T-helper 17 cell (primary cell): ENCODE measurements at regions not wholly inside any gene's neighbourhood (a gene's known extent, or its start where the extent isn't known, plus 50 kb on each side); places are given as distances from the start of the nearest gene placed in this dataset.
"Not testable (repeated sequence)": the region's sequence is repeated elsewhere in the genome, so short reads cannot be mapped to it uniquely, and the experiment has no call there.

Experiments
- ATAC-seq: fragments of 150-1000 bp; cut with Tn5 transposase; 2 replicates; pipeline ENCODE4 v1.10.0; 2021; ENCODE audit warnings: mild to moderate bottlenecking, moderate library complexity
- DNase-seq, 3 donors: peaks; one replicate each; pipeline versions ENCODE4 v3.0.0 to v3.0.0-alpha.2; 2020 to 2021
- H3K9me3 ChIP-seq: one replicate; pipeline ENCODE4 v1.7.0; 2013; ENCODE audit warnings: low read length, mild to moderate bottlenecking; ENCODE audit not compliant: control insufficient read depth, poor library complexity, severe bottlenecking
- H3K27ac Mint-ChIP-seq: one replicate; pipeline ENCODE4 v1.8.0; 2022; ENCODE audit warnings: mild to moderate bottlenecking, moderate library complexity, mixed read lengths
- H3K27me3 Mint-ChIP-seq: one replicate; pipeline ENCODE4 v1.8.0; 2022; ENCODE audit warnings: mixed read lengths
- H3K36me3 Mint-ChIP-seq: one replicate; pipeline ENCODE4 v1.8.0; 2022; ENCODE audit warnings: low read depth, mixed read lengths
- H3K4me1 Mint-ChIP-seq: one replicate; pipeline ENCODE4 v1.8.0; 2022; ENCODE audit warnings: mild to moderate bottlenecking, mixed read lengths
- H3K4me3 Mint-ChIP-seq: one replicate; pipeline ENCODE4 v1.8.0; 2022; ENCODE audit warnings: mild to moderate bottlenecking, moderate library complexity, mixed read lengths

DNA sequence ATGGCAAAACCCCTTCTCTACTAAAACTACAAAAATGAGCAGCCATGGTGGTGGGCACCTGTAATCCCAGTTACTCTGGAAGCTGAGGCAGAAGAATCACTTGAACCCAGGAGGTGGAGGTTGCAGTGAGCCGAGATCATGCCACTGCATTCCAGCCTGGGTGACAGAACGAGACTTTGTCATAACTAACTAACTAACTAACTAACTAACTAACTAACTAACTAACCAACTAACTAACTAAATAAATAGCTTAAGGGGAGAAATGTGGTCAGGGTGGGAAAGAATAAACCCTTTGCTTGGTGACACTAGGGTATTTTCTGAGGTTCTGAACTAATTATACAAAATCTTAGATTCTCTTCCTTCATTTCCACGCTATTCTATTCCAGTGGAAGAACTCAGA is 184.4 kb upstream of the MEF2C start:
- no peaks in the 10 kb centered on the region for H3K4me1 Mint-ChIP-seq
- no peak overlapping the region for H3K27ac Mint-ChIP-seq
- H3K36me3 Mint-ChIP-seq = no peaks in the 10 kb centered on the region
- ATAC-seq (no peak), DNase-seq (no peak)
- H3K4me3 Mint-ChIP-seq = no peak overlapping the region
- H3K9me3 ChIP-seq = no peaks in the 10 kb centered on the region
- H3K27me3 Mint-ChIP-seq = no peaks in the 10 kb centered on the region

DNA sequence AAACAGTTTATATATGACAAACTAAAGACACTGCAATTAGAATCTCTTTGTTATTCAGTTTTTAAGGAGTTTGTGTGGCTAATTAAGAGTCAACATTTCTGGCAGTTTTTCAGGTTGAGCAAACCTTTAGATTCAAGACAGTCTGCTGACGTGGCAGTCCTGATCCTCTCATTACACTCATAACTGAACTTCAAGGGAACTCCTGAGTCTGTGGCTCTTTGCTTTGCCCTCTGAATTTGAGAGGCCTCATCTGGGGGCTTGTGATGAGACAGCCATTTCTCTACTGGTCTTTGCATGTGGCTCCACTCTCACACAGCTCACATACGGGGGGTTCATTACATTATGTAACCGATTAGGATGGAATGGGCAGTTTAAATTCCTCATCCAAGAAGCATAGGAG is 182.9 kb upstream of the MEF2C start:
- H3K36me3 Mint-ChIP-seq = no peaks in the 10 kb centered on the region
- DNase-seq = no peak
- H3K27ac Mint-ChIP-seq = no peak overlapping the region
- no peaks in the 10 kb centered on the region for H3K4me1 Mint-ChIP-seq
- ATAC-seq = no peak
- H3K27me3 Mint-ChIP-seq = no peaks in the 10 kb centered on the region
- no peaks in the 10 kb centered on the region for H3K9me3 ChIP-seq
- H3K4me3 Mint-ChIP-seq = no peak overlapping the region

DNA sequence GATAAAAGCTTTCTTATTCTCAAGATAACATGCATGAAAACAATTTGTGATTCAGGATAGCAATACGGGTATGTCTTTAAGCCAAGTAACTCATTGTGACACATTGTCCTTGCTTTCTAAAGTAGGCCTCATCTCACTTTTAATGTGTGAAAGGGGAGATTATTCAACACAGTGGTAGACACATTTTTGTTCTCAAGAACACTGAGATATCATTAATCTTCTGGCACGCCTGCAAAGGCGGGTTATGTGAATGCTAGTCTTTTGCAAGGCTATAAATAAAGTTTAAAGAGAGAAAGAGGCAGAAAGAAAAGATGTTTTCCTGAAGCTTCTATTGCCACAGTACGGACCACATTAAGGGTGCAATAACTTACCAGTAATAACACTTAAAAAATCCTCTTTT is 181.8 kb upstream of the MEF2C start:
- H3K27me3 Mint-ChIP-seq = no peaks in the 10 kb centered on the region
- no peaks in the 10 kb centered on the region for H3K36me3 Mint-ChIP-seq
- DNase-seq (no peak), ATAC-seq (no peak)
- no peaks in the 10 kb centered on the region for H3K4me1 Mint-ChIP-seq
- H3K4me3 Mint-ChIP-seq = no peak overlapping the region
- H3K27ac Mint-ChIP-seq = no peak overlapping the region
- no peaks in the 10 kb centered on the region for H3K9me3 ChIP-seq

DNA sequence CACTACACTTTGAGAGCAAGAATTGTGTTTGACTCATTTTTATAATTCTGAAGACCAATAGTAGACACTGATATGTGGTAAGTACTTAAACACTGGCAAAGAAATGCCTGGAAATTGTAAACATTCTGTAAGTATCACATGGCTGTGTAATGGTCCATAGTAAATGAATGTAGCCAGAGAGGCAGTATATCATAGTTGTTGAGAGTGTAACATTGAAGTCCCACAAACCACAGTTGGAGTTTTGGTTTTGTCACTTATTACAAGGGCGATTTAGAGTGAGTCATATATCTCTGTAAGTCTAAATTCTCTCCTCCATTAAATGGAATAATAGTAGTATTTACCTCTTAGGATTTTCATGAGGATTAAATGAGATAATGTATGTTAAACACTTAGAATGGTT is 181.1 kb upstream of the MEF2C start:
- Mint-ChIP-seq H3K27ac (no peak overlapping the region), H3K27me3 (no peaks in the 10 kb centered on the region), H3K36me3 (no peaks in the 10 kb centered on the region), H3K4me1 (no peaks in the 10 kb centered on the region), H3K4me3 (no peak overlapping the region)
- ATAC-seq (no peak), DNase-seq (no peak)
- no peaks in the 10 kb centered on the region for H3K9me3 ChIP-seq

DNA sequence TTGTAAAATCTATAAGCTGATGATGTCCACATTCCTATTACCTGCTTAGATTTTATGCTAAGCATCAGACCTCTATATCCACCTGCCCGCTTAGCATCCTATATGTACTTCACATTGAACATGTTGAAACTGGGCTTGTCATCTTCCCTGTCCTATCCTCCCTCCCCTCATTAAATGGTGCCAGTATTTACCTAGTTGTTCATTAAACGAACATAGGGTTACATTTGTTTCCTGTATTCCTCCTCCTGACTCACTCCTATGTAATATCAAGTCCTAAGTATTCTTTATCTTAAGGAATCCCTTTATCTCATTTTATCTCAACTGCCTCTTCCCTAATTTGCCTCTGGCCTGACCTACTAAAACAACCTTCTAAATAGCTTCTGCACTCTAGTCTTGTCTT is 177.8 kb upstream of the MEF2C start:
- Mint-ChIP-seq H3K4me1 (no peaks in the 10 kb centered on the region), H3K27ac (no peak overlapping the region), H3K27me3 (no peaks in the 10 kb centered on the region), H3K36me3 (no peaks in the 10 kb centered on the region), H3K4me3 (no peak overlapping the region)
- no peaks in the 10 kb centered on the region for H3K9me3 ChIP-seq
- ATAC-seq (no peak), DNase-seq (no peak)

DNA sequence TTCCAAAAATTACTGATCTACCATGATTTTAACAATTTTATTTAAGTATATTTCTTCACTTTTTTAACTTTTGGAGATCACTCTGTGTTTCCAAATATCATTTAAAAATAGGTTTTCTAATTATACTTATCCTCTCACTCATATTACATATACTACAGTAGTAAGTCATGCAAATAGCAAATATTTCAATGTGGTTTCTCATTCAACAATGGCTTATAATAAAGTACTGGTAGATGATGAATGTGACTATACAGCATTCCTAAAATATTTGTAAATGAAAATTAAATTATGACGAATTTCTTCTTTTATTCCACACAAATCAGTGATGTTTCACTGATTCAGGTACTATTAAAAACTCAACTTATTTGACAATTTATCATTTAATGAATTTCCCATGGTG is 176.3 kb upstream of the MEF2C start:
- no peak overlapping the region for H3K27ac Mint-ChIP-seq

DNA sequence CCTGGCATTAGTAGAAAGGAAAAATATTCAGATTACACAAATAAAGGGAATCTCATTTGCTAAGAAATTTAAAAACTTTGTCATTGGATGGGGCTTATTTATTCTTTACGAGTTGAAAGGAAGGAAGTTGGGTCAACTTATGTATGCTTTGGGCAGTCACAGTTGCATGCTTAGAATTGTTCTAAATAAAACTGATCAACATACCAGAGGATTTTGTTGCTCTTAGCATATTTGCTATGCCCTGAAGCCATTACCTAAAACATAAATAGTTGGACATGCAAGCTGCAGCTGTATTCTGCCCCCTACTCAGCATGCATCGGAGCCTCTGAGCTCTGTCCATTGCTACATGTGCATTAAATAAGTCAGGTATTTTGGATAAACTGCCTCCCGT is 172.7 kb upstream of the MEF2C start:
- H3K9me3 ChIP-seq = no peaks in the 10 kb centered on the region
- Mint-ChIP-seq H3K36me3 (no peaks in the 10 kb centered on the region), H3K27me3 (no peaks in the 10 kb centered on the region), H3K27ac (no peak overlapping the region), H3K4me3 (no peak overlapping the region), H3K4me1 (no peaks in the 10 kb centered on the region)
- ATAC-seq = no peak
- DNase-seq = no peak

More for the DNA sequence above, 176.3 kb upstream of the MEF2C start:
- H3K9me3 ChIP-seq = no peaks in the 10 kb centered on the region
- Mint-ChIP-seq H3K4me1 (no peaks in the 10 kb centered on the region), H3K4me3 (no peak overlapping the region), H3K27me3 (no peaks in the 10 kb centered on the region), H3K36me3 (no peaks in the 10 kb centered on the region)
- no peak for ATAC-seq
- no peak for DNase-seq

DNA sequence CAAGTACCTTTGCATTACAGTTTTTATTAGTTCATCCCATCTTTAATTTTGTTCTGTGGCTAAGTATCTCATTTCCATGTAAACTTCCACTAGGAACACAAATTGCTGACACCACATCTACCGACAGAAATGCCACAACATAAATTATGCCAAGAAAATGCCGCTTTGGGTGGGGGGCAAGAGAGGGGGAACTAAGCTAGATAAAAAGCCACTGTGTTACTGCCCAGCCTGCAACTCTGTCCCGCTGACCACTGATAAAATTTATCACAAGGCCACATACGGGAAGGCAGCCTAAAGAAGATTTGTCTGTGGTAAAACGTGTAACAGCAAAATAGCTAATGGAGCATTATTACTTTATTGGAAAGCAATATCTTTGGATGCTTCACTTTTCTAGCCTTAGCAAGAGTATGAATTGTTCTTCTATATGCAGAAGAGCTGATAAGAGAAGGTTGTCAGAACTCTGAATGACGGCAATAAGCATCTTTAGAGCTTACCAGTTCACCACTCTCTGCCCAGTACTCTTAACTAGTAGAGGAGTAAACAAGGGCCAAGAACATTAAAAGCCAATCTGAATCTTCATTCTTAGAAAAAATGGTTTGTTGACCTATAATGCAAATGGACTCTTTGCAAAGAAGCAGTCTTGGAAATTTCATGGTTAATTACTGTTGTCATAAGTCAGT is 172.2 kb upstream of the MEF2C start:
- H3K27me3 Mint-ChIP-seq = no peaks in the 10 kb centered on the region
- no peaks in the 10 kb centered on the region for H3K36me3 Mint-ChIP-seq
- no peak for ATAC-seq
- no peaks in the 10 kb centered on the region for H3K9me3 ChIP-seq
- DNase-seq = no peak
- no peaks in the 10 kb centered on the region for H3K4me1 Mint-ChIP-seq
- no peak overlapping the region for H3K4me3 Mint-ChIP-seq
- no peak overlapping the region for H3K27ac Mint-ChIP-seq

DNA sequence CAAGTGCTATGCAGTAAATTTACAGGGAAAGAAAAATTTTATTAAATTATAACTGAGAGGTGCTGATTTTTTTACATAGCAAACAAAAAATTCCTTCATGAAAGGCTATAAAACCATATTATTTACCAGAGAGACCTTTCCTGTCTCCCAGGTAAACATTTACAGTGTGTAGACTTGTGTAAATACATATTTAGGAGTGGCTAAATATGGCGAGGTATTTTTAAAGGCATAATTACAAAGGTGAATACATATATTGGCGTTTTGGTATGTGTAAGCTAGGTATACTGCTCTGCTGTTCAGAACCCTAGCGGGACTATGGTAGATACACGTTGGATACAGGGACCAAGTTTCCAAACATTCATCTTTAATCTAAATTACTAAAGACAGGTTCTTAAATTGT is 170.6 kb upstream of the MEF2C start:
- ATAC-seq = no peak
- H3K27ac Mint-ChIP-seq = no peak overlapping the region
- no peaks in the 10 kb centered on the region for H3K9me3 ChIP-seq
- no peaks in the 10 kb centered on the region for H3K27me3 Mint-ChIP-seq
- no peak overlapping the region for H3K4me3 Mint-ChIP-seq
- no peaks in the 10 kb centered on the region for H3K36me3 Mint-ChIP-seq
- H3K4me1 Mint-ChIP-seq = no peaks in the 10 kb centered on the region
- no peak for DNase-seq

DNA sequence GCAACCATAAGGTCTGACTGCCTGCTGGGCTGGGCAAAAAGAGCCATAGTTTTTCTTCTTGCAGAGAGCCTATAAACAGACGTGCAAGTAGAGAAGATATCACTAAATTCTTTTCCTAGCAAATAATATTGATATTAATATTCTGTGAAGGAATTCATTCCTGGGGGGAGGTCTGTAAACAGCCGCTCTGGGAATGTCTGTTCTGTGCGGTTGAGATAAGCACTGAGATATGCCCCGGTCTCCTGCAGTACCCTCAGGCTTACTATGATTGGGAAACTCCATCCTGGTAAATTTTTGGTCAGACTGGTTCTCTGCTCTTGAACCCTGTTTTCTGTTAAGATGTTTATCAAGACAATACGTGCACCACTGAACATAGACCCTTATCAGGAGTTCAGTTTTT is 167.1 kb upstream of the MEF2C start:
- not testable (repeated sequence) for H3K27me3 Mint-ChIP-seq, DNase-seq, H3K4me1 Mint-ChIP-seq, H3K9me3 ChIP-seq, ATAC-seq, H3K4me3 Mint-ChIP-seq, H3K27ac Mint-ChIP-seq, H3K36me3 Mint-ChIP-seq

DNA sequence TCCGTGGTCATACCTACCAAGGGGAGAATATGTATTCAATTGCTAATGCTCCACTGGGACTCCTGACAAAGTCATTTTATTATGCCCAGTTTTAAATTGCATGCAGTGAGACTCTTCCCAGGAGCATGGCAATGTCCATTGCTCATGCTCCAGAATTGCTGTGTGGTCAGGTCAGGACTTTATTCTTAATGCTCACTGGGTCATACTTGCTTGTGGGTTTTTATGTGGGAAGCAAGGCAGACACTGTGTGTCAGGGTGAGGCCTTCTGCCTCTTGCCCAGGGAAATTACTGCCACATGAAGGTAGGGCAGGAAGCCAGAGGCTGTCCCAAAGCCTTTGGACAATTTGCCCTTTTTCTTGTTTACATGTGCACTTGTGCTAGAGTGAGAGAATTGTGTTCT is 164.6 kb upstream of the MEF2C start:
- DNase-seq = no peak
- no peak for ATAC-seq
- H3K27ac Mint-ChIP-seq = no peak overlapping the region
- no peak overlapping the region for H3K4me3 Mint-ChIP-seq
- H3K4me1 Mint-ChIP-seq = no peaks in the 10 kb centered on the region
- no peaks in the 10 kb centered on the region for H3K9me3 ChIP-seq
- H3K36me3 Mint-ChIP-seq = no peaks in the 10 kb centered on the region
- H3K27me3 Mint-ChIP-seq = no peaks in the 10 kb centered on the region

DNA sequence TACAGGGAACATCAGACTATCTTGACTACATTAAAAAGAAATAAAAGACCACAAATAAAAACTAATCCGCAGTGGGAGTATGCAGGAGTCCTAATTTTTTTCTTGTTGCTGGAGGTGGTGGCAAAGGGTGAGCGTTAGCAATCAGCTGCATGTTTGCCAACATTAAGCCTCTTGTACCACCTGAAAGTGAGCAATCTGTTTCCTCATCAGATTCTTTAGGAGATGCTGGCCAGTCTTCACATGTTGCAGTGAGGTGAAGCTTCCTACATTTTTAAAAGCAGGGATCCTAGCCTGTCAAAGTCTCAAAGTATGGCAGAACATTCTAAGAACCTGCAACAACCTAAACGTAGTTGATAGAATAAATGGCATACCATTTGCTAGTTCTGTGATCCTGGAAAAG is 162.2 kb upstream of the MEF2C start:
- Mint-ChIP-seq H3K4me1 (no peaks in the 10 kb centered on the region), H3K27ac (no peak overlapping the region), H3K27me3 (no peaks in the 10 kb centered on the region), H3K4me3 (no peak overlapping the region), H3K36me3 (no peaks in the 10 kb centered on the region)
- no peaks in the 10 kb centered on the region for H3K9me3 ChIP-seq
- ATAC-seq = no peak
- no peak for DNase-seq

DNA sequence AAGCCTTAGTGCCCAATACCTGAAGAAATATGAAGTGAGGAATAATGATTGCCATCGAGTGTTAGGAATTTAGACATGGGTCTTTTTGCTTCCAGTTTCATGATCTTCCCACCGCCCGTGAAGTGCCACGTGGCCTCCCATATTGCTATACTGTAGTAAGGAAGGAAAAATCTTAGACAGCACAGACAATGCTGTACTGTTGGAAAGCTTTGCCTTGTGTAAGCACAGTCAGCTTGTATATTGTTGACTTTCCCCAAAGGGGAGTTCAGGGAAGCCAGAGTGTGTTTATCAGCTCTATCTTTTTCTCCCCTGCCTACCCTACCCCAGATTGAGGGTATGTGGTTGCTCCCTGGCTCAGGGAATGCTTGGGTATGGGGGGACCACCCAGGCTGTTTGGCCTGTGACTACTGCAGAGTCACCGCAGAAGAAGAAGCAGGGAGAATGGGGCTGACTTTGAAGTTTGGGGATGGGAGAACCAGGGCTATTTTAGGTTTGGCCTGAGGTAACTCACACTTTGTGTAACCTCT is 161.8 kb upstream of the MEF2C start:
- H3K4me3 Mint-ChIP-seq = no peak overlapping the region
- DNase-seq = no peak
- ATAC-seq = no peak
- no peak overlapping the region for H3K27ac Mint-ChIP-seq
- H3K9me3 ChIP-seq = no peaks in the 10 kb centered on the region
- H3K4me1 Mint-ChIP-seq = no peaks in the 10 kb centered on the region
- no peaks in the 10 kb centered on the region for H3K27me3 Mint-ChIP-seq
- H3K36me3 Mint-ChIP-seq = no peaks in the 10 kb centered on the region

DNA sequence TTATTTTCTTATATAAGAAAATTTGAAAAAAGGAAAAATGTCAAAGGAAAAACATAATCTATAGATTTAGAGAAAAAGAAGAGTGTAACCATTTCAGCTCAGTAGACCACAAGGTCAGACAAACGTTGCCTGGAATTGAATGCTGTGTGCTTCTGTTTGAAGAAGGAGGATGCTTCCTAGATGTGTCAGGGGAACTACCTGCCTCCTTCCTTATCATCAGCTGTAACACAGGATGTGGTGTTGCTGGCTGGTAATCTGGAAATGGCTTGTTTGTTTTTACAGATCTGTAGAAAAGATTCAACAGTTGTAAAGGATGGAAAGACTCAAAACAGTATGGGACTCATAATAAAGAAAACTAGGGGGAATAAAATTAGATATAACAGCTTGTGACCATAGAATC is 160.7 kb upstream of the MEF2C start:
- Mint-ChIP-seq H3K36me3 (no peaks in the 10 kb centered on the region), H3K4me3 (no peak overlapping the region), H3K27ac (no peak overlapping the region), H3K4me1 (no peaks in the 10 kb centered on the region), H3K27me3 (no peaks in the 10 kb centered on the region)
- H3K9me3 ChIP-seq = no peaks in the 10 kb centered on the region
- DNase-seq (no peak), ATAC-seq (no peak)
